ENCODE measurements at regions not wholly inside any gene's neighbourhood (a gene's known extent, or its start where the extent isn't known, plus 50 kb on each side); places are given as distances from the start of the nearest gene placed in this dataset.
"Not testable (repeated sequence)": the region's sequence is repeated elsewhere in the genome, so short reads cannot be mapped to it uniquely, and the experiment has no call there.

GRCh38 chr1:234960722-234961455 lies 167.7 kb downstream of the TOMM20 start:
- DNase-seq (ENCODE audit: low read depth in 3 of 3): no peak

DNA sequence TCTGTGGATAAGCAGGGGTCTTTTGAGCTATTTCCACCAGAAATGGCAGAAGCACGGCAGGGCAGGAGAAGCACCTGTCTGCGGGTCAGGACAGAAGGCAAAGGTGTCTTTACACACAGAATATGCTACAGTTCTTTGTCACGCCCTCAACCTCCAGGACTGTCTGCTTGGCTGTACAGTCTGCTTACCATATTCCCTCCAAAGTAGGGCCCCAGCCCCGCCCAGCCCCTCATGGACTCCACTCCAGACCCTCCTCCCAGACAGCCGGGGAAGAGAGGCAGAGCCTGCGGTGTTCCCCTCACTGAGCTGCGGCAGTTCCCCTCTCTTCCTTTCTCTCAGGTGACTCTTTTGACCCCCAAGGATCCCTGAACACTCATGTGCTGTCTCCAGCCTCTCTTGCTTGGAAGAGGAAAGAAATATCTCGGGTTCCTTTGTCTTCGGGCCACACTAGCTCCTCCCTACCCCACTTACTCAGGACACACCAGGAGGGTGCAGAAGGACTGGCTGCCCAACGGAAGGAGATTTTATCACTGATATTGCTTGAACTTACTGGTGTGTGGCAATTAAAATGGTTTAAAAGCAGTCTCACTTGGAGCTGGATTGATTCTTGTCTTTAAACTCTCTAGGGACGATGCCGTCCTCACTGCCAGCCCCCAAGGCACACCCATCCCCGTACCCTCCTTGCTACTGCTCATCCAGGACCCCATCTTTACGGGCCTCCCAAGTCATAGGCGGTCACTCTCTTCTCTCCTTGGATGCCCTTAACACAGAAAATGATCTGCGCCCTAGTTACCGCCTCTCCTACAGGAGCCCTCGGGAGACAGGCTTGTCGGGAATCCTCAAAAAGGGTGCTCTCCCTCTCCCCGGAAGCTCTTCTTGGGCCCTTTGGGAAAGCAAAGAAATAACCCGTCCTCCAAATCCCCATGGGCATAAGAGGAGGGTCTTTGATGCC lies 169.7 kb downstream of the TOMM20 start:
- no peak for DNase-seq (ENCODE audit: low read depth in 3 of 3)

DNA sequence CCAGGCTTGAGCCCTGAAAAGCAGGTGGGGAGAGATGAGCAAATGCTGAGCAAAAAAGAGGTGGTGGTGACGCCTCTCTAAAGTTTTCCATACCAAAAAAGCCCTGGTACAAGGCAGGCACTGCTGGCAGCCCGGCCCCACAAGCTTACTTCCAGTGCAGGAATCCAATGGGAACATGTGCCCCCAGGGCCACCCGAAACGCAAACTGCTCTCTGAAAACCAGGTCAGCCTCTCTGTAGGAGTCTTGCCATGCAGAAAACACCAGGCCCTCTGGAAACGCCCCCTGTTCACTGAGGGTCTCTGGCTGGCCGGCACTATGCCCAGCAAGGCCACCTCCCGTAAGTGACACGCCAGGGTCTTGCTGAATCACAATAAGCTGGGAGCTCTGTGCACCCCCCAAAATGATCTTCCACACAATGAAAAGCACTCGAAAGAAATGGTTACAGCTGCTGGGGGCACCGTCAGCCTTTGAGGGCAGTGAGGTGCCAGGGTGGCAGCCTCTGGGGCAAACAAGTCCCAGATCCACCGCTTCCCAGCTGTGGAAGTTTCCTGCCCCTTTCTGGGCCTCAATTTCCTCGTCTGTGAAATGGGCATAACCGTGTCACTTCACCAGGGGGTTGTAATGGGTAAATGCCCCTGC lies 170.5 kb downstream of the TOMM20 start:
- DNase-seq (ENCODE audit: low read depth in 3 of 3): no peak

- DNase-seq (ENCODE audit: low read depth in 3 of 3): no peak
These were observed 171.1 kb downstream of the TOMM20 start for GRCh38 chr1:234957330-234958065.

DNA sequence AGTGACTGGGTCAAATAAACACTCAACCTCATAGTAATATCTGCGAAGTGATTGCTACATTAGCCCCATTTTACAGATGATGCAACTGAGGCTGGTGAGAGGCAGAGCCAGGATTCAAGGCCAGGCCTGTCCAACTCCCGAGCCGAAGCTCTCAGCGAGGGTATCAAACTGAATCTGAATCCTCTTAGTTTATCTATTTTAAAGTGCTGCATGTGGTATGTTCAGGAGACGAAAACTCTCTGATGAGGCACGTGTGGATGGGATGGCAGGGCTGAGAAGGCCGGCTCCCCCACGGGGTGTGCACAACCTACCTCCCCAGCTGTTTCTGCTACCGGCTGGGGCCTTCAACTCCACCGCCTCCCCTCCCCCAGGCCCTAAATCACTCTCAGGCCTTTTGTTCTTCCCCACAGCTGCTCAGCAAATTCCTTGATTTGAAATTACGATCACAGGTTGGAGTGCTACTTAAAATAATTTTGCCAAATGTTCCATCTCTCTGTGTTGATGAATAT lies 171.8 kb downstream of the TOMM20 start:
- DNase-seq (ENCODE audit: low read depth in 3 of 3): no peak

- DNase-seq (ENCODE audit: low read depth in 3 of 3): no peak
These were observed 173.4 kb downstream of the TOMM20 start for GRCh38 chr1:234955107-234955731.

GRCh38 chr1:234954613-234955012 lies 174.0 kb downstream of the TOMM20 start:
- no peak for DNase-seq (ENCODE audit: low read depth in 3 of 3)

DNA sequence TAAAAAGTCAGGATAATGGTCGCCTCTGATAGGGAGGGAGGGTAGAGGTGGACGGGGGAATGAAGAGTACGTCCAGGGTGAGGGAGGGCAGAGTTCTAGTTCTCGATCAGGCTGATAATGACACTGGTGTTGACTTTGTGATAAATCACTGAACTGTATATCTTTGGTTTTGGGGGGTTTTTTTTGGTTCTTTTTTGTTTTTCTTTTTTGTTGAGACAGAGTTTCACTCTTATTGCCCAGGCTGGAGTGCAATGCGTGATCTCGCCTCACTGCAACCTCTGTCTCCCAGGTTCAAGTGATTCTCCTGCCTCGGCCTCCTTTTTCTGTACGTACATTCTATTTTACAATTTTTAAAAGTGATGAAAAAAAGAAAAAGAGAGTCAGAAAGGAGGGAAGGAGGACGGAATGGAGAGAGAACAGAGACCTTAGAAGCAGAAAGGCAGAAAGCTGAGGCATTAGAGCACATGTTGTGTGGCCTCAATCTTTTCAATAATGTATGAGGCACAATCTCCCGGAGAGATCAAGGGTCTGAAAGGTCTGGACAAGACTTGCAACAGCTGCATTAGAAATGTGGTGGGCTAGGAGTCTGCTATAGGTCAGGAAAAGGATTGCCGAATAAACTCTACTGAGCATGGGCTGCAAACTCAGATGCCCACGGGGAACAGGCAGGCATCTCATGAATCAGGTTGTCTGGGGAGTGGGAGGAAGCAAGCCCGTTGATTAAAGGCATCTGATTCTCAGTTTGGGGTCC lies 174.8 kb downstream of the TOMM20 start:
- DNase-seq (ENCODE audit: low read depth in 3 of 3): no peak

DNA sequence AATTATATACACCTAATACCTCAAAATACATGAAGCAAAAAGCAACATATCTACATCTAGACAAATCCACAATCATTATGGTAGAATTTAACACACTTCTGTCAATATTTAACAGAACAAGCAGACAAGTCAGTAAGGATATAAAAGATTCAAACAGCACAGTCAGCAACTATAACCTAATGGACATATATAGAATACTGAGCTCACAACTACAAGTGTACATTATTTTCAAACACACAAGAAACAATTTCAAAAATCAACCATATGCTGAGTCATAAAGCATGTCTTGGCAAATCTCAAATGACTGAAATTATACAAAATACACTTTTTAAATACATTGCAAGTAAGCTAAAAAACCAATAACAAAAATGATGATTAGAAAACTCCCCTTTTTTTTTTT lies 178.0 kb downstream of the TOMM20 start:
- DNase-seq (ENCODE audit: low read depth in 3 of 3): no peak

GRCh38 chr1:234949528-234949927 lies 179.1 kb downstream of the TOMM20 start:
- not testable (repeated sequence) for DNase-seq (ENCODE audit: low read depth in 3 of 3)

GRCh38 chr1:234944439-234945344 lies 183.9 kb downstream of the TOMM20 start:
- DNase-seq (ENCODE audit: low read depth in 3 of 3): no peak

DNA sequence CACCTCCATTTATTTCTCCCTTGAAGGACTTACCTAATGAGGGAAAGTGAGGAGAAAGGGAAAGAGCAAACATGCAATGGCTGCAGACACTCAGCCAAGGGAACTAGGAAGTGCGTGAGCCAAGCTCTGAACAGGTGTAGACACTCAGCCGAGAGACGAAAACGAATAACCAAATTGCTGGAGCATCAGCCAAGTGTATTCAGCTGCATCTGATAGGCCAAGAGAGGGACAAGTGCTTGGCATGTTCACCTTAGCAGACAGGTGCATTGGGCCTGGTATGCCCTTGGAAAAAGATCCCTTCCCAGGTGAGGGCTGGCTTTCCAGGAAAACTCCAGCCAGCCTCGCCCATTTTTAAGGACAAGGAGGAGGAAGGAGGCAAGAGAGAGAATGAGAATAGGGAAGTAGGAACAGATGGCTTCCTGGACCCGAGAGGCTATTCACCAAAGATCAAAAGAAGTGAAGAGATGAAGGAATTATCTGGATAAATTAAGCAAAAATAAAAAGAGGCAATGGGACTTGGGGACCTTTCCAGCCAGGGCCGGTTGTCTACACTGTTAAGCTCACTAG lies 184.7 kb downstream of the TOMM20 start:
- DNase-seq (ENCODE audit: low read depth in 3 of 3): no peak

GRCh38 chr1:234942879-234943506 lies 185.6 kb downstream of the TOMM20 start:
- no peak for DNase-seq (ENCODE audit: low read depth in 3 of 3)

DNA sequence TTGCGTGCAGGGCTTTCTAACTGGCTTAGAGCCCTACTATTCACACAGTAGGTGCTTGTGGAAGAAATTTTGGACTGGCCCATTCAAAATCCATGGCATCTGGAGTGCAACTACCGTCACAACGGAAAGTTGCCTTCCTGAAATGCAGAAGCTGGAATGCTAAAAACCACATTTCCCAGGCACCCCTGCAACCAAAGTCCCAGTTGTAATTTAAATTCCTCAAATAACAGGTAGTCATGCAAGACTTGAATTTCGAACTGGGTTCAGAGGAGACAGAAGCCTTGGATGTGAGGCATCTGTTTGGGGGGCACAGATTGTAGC lies 186.7 kb downstream of the TOMM20 start:
- DNase-seq (ENCODE audit: low read depth in 3 of 3): no peak

DNA sequence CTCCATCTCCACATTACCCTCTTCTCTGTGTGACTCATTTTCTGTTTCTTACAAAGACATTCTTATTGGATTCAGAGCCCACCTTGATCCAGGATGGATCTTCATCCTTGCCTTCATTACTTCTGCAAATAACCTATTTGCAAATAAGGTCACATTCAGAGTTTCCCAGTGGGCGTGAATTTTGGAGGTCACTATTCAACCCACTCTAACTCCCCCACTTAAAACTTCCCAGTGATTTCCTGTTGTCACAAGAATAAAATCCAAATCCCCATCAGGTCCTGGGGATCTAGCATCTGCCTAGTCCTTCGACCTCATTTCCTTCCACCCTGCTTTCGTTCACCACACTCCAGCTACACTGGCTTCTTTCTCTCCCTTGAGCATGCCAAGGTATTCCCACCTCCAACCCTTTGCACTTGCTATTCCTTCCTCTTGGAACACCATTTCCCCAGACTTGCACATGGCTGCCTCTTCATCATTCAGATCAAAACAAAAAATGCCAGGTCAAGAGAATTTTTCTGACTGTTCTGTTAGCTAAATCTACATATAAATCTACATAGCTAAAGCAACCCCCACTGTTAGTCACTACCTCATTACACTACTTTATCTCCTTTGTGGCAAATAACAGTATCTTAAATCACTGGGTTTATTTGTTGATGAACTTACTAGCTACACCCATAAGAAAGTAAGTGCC lies 187.2 kb downstream of the TOMM20 start:
- DNase-seq (ENCODE audit: low read depth in 3 of 3): no peak

- no peak for DNase-seq (ENCODE audit: low read depth in 3 of 3)
These were observed 187.8 kb downstream of the TOMM20 start for GRCh38 chr1:234940841-234941240.

- DNase-seq (ENCODE audit: low read depth in 3 of 3): no peak
These were observed 189.7 kb downstream of the TOMM20 start for GRCh38 chr1:234938924-234939323.

- DNase-seq (ENCODE audit: low read depth in 3 of 3): no peak
These were observed 190.5 kb downstream of the TOMM20 start for GRCh38 chr1:234938135-234938534.
